IPS-15b (cell line): ENCODE measurements at regions not wholly inside any gene's neighbourhood (a gene's known extent, or its start where the extent isn't known, plus 50 kb on each side); places are given as distances from the start of the nearest gene placed in this dataset.

ENCODE experiments used
- H3K27me3 ChIP-seq: one replicate; pipeline ENCODE4 v1.6.1; 2013; ENCODE audit warnings: low read length; ENCODE audit not compliant: control insufficient read depth, insufficient read depth
- H3K36me3 ChIP-seq: one replicate; pipeline ENCODE4 v1.6.1; 2013; ENCODE audit warnings: low read length; ENCODE audit not compliant: control insufficient read depth, insufficient read depth
- H3K4me1 ChIP-seq: one replicate; pipeline ENCODE4 v1.6.1; 2013; ENCODE audit warnings: mild to moderate bottlenecking, low read length; ENCODE audit not compliant: control insufficient read depth, insufficient read depth
- H3K4me3 ChIP-seq: one replicate; pipeline ENCODE4 v1.5.1; 2013; ENCODE audit warnings: low read depth, low read length
- H3K9ac ChIP-seq: one replicate; pipeline ENCODE4 v1.6.1; 2013; ENCODE audit warnings: low read depth, mild to moderate bottlenecking, low read length
- H3K9me3 ChIP-seq: one replicate; pipeline ENCODE4 v1.6.1; 2013; ENCODE audit warnings: mild to moderate bottlenecking, low read length; ENCODE audit not compliant: control insufficient read depth, insufficient read depth

DNA sequence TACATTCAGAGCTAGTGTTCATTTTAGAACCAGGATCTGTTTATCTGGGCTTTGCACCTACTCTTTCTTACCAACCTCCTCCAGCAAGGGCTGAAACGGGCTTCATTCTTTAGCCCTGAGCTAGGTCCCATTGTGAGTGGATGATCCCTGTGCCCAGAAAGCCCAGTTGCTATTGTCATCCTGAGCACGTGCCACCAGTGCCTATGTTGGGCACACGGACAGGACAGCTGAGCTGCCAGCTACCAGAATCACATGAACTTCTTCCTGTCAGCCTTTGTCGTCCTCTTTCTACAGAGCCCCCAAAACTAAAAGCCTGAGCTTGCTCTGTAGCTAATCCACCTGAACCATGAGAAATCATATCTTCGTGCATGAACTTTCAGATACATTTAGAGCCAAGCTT, 74.4 kb upstream of the NTM start:
- no peaks in the 10 kb centered on the region for H3K36me3 ChIP-seq
- no peak overlapping the region for H3K9ac ChIP-seq
- H3K4me1 ChIP-seq, result peaks cover 6% of the 10 kb centered on the region
- no peaks in the 10 kb centered on the region for H3K9me3 ChIP-seq
- H3K27me3 ChIP-seq, result no peaks in the 10 kb centered on the region
- H3K4me3 ChIP-seq, result no peak overlapping the region

DNA sequence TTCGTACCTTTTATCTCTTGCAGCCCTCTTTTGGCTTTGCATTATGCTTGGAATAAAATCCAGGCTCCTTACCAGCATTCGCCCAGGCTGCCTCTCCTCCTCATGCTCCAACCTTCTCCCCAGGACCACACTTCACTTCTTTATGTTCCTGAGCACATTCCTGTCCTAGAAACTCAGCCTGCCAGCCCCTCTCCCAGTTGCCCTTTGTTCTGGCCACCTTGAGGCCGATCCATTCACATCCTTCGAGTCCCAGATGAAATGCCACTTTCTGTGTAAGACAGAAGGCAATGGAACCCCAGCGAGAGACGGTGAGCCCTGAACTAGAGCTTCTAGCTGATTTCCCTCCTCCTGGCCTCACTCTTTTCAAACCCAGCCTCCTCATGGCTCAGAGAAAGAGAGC, 73.0 kb upstream of the NTM start:
- H3K4me3 ChIP-seq, result no peak overlapping the region
- no peaks in the 10 kb centered on the region for H3K36me3 ChIP-seq
- H3K4me1 ChIP-seq, result peaks cover 4% of the 10 kb centered on the region
- H3K9me3 ChIP-seq, result no peaks in the 10 kb centered on the region
- H3K9ac ChIP-seq, result no peak overlapping the region
- no peaks in the 10 kb centered on the region for H3K27me3 ChIP-seq

DNA sequence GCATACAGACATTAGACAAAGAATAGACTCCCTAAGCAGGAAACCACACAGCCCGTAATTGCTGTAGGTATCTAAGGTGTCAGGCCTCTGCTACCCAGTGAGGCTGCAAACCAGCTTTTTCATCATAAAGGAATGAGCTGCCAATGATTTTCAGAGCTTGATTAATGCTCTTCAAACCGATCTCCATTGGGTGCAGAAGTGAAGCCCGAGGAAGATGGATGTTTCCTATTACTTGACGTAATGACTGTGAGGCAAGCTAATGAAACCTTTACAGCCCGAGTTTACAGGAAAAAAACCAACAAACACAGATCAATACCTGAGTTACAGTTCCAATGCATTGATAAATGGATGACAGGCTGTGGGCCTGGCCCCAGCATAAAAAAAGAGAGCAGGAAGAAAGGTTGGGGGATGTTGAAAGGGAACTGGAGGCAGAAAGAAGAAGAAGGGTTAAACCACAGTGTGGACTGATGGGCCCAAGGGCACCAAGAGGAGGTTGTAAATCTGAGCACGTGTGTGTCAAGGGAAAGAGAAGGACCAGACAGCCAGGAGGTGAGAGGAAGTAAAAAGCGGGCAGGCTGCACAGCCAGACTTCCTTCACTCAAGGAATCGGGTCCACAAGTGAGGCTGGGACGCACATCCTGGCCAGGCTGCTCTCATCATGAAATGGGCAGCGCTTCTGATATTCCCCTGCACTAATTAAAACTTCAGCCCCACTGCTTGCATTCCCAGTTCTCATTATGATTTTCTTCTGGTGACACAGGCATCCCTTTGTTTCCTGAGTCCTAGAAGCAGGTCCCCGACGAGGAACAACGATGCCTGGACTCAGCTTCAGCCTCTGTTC, 70.6 kb upstream of the NTM start:
- Histone ChIP-seq H3K4me1 (peaks cover under 1% of the 10 kb centered on the region), H3K4me3 (no peak overlapping the region), H3K27me3 (no peaks in the 10 kb centered on the region)

DNA sequence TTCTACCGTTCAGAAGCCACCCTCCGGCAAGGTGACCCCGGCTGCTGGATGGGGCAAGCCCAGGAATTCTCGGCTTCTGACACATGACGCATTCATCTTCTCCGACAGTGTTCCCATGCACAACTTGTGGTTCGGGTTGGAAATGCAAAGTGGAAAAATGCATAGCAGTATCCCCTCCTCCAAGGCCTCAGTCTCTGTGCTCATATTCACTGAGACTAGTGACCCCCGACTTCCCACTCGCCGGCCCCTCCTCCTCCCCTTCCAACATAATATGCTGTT, 70.0 kb upstream of the NTM start:
- no peaks in the 10 kb centered on the region for H3K36me3 ChIP-seq
- no peak overlapping the region for H3K4me3 ChIP-seq
- H3K9me3 ChIP-seq, result no peaks in the 10 kb centered on the region
- H3K4me1 ChIP-seq, result no peaks in the 10 kb centered on the region
- H3K9ac ChIP-seq, result no peak overlapping the region
- H3K27me3 ChIP-seq, result no peaks in the 10 kb centered on the region

More for the DNA sequence above, 70.6 kb upstream of the NTM start:
- H3K36me3 ChIP-seq, result no peaks in the 10 kb centered on the region
- no peaks in the 10 kb centered on the region for H3K9me3 ChIP-seq
- H3K9ac ChIP-seq, result no peak overlapping the region

DNA sequence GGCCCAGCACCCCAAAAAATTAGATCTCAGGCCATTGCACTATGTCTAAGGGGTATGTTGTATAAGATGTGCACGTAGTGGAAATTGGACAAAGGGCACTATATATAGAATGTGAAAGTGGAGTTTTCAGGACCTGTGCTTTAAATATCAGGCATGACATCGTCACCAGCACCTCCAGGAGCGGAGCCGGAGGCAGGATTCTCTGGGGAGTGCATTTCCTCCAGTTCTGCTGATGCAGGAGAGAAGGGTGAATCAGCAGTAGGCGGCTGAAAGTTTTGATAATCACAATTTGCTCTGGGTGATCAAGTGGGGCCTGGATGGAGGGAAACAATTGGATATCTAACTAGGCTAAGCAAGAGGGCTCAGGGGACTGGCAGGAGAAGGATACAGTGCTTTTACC, 69.1 kb upstream of the NTM start:
- no peaks in the 10 kb centered on the region for H3K4me1 ChIP-seq
- no peaks in the 10 kb centered on the region for H3K27me3 ChIP-seq
- H3K4me3 ChIP-seq, result no peak overlapping the region
- no peaks in the 10 kb centered on the region for H3K9me3 ChIP-seq
- no peaks in the 10 kb centered on the region for H3K36me3 ChIP-seq
- no peak overlapping the region for H3K9ac ChIP-seq

DNA sequence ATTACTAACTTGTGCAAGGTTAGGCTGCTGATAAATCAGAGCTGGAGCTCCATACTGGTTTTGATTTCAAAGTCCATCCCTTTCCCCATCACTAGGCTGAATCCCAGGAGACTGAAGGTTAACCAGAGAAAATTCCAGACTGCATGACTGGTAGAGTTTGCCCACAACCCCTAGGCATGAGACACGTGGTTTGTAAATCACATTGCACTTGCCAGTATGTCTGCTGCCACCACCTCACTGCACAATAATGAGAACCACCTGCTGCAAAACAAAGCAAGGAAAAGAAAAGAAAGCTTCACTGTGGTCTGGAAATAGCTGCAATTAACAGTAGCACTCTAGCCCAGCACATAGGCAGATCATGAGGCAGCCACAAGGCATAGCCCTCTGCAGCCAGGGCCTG, 67.6 kb upstream of the NTM start:
- Histone ChIP-seq H3K4me1 (no peaks in the 10 kb centered on the region), H3K27me3 (no peaks in the 10 kb centered on the region), H3K4me3 (no peak overlapping the region), H3K36me3 (no peaks in the 10 kb centered on the region), H3K9me3 (no peaks in the 10 kb centered on the region), H3K9ac (no peak overlapping the region)

DNA sequence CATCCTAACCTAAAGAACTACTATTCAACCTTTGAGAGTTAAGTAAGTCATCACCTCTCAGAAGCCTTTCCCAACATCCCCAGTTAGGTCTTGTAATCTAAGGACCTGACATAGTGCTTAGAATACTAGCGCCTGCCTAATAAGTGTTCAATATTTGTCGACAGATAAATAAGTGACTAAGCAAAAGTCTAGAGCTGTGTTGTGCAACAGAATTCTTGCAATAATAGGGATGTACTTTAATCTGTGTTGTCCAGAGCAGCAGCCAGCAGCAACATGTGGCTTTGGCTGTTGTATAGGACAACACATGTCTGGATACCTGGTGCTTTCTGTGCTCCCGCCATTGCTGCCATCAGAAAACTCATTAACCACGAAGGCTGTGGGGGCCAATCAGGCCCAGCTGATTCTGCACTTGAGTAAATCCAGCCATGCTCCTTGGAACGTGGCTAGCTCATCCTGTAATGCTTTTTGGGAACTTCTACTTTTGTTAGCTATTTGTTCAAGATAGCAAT, 66.8 kb upstream of the NTM start:
- no peak overlapping the region for H3K9ac ChIP-seq
- no peaks in the 10 kb centered on the region for H3K36me3 ChIP-seq
- H3K9me3 ChIP-seq, result no peaks in the 10 kb centered on the region
- no peaks in the 10 kb centered on the region for H3K27me3 ChIP-seq
- H3K4me3 ChIP-seq, result no peak overlapping the region
- no peaks in the 10 kb centered on the region for H3K4me1 ChIP-seq

DNA sequence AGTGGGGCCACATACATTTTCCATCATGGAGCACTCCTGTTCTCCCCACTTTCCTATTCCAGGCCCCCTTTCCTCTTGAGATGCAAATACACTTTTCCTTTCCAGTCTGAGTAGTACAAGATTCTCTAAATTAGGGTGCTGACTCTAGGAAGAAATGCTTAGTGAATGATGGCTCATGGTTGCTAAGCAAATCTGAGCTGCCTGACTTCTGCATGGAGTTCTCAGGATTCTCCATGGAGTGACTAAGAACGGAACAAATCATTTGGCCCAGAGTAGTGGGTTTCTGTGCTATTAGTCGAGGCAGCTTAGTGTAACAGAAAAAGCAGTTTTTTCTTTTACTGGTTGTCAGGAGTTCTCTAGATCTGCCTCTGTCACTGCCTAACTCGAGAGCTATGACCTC, 65.4 kb upstream of the NTM start:
- Histone ChIP-seq H3K9ac (no peak overlapping the region), H3K4me1 (no peaks in the 10 kb centered on the region), H3K9me3 (no peaks in the 10 kb centered on the region), H3K36me3 (no peaks in the 10 kb centered on the region), H3K27me3 (no peaks in the 10 kb centered on the region), H3K4me3 (no peak overlapping the region)

DNA sequence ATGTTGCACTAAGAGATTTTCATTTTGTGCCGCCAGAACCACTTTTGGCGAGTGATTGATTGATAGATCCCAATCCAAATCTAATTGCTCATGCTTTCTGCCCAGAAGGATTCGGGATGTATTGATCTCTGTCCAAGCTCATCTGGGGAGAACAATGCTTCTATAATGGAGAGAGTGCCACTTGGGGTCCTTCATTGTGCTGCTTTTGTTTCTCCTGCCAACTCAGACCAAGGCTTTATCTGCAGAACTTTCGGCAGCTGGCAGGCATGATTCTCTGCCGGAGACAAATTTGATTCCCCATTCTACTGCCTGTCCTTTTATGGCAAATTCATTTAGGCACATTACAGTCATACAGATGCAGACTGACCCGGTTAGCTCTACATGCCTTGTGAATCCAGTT, 62.9 kb upstream of the NTM start:
- no peaks in the 10 kb centered on the region for H3K27me3 ChIP-seq

DNA sequence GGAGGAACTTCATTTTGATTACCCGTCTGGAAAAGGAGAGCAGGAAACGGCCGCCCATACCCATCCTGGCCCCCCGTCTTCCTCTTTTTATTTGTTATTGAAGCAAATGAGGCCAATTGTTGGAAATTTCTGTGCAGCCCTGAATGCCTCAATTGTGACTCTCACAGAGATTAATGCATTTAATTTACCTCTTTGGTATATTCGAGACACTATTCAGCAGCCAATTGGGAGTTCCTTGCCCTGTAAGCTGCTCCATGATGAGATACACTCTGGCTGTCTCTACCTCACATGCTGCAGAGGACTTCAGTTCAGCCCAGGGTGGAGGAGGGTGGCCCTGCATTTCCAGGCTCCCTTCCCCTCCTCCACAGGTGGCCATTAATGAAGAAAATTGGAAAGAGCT, 60.6 kb upstream of the NTM start:
- H3K27me3 ChIP-seq, result no peaks in the 10 kb centered on the region
- H3K4me1 ChIP-seq, result no peaks in the 10 kb centered on the region
- H3K9me3 ChIP-seq, result no peaks in the 10 kb centered on the region
- H3K36me3 ChIP-seq, result no peaks in the 10 kb centered on the region
- no peak overlapping the region for H3K4me3 ChIP-seq
- no peak overlapping the region for H3K9ac ChIP-seq

More for the DNA sequence above, 62.9 kb upstream of the NTM start:
- Histone ChIP-seq H3K9ac (no peak overlapping the region), H3K4me3 (no peak overlapping the region), H3K4me1 (no peaks in the 10 kb centered on the region), H3K36me3 (no peaks in the 10 kb centered on the region), H3K9me3 (no peaks in the 10 kb centered on the region)

DNA sequence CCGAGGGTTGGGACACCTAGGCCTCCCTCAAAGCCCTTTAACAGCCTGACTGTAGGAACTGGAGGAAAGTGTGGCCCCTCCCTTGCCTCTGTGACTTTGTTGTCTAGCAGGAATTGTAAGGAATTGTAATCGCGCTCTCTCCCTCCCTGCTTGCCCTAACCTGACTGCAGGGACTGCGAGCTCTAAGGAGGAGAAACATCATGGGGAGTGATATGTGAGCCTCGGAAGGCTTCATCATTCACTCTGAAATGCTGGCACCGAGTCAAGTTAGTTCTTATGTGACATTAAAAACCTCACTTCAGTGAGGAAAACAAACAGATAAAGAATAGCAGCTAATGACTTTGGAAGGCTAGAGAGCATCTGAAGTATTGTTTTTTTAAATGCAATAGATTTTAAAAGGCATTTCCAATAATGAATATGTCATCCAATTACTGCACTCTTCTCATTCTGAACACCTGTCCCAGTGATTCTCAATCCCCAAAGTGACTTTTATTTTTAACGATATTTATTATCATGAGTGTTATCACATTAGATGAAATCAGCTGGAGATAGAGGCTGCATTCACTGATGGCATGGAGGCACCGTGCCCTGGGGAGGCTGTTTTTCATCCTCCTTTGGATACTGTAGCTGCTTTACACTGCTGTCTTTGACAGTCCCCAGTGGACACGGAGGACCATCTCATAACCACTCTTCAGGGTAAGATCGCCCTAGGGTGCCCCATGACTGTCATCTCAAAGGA, 58.5 kb upstream of the NTM start:
- Histone ChIP-seq H3K9ac (no peak overlapping the region), H3K9me3 (no peaks in the 10 kb centered on the region), H3K27me3 (no peaks in the 10 kb centered on the region), H3K4me1 (no peaks in the 10 kb centered on the region), H3K4me3 (no peak overlapping the region), H3K36me3 (no peaks in the 10 kb centered on the region)
